ENCODE measurements at regions not wholly inside any gene's neighbourhood (a gene's known extent, or its start where the extent isn't known, plus 50 kb on each side); places are given as distances from the start of the nearest gene placed in this dataset.
"Not testable (repeated sequence)": the region's sequence is repeated elsewhere in the genome, so short reads cannot be mapped to it uniquely, and the experiment has no call there.

DNA sequence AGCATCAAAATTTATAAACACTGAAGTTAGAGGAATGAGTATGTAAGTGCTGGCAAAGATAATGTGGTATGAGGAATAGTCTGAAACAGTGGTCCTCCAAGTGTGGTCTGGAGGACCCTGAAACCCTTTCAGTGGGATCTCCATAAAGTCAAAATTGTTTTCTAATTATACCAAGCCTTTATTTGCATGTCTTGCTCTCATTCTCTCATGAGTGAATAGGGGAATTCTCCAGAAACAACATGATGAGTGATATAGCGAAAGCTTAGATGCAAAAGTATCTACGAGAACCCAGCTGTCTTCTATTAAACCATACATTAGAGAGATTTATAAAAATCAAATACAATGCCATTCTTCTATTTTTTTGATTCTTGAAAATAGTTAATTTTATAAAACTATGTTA lies 145.0 kb upstream of the RAG2 start:
- no peak for TF ChIP-seq CTCF (IDR thresholded peaks at IDR 0.05; ENCODE audit: borderline replicate concordance, control extremely low read depth, extremely low read depth, insufficient read depth, missing control alignments)
- in situ Hi-C loops (cut with MboI; ENCODE audit: low sequenced_read_pairs, unreplicated experiment): loop anchor here (5.0 to 25.0 kb wide), 2 partner anchors 36 to 181 kb away; partner anchors contain the start of gene RAG1
- peak; percentile 50 for DNase-seq (ENCODE audit: low spot score)

- no peak for DNase-seq (ENCODE audit: low spot score)
- in situ Hi-C loops (cut with MboI; ENCODE audit: low sequenced_read_pairs, unreplicated experiment): loop anchor here (5.0 to 25.0 kb wide), 2 partner anchors 34 to 179 kb away; partner anchors contain the start of gene RAG1
- no peak for TF ChIP-seq CTCF (IDR thresholded peaks at IDR 0.05; ENCODE audit: borderline replicate concordance, control extremely low read depth, extremely low read depth, insufficient read depth, missing control alignments)
Measured at GRCh38 chr11:36741515-36741914, 143.5 kb upstream of the RAG2 start.

DNA sequence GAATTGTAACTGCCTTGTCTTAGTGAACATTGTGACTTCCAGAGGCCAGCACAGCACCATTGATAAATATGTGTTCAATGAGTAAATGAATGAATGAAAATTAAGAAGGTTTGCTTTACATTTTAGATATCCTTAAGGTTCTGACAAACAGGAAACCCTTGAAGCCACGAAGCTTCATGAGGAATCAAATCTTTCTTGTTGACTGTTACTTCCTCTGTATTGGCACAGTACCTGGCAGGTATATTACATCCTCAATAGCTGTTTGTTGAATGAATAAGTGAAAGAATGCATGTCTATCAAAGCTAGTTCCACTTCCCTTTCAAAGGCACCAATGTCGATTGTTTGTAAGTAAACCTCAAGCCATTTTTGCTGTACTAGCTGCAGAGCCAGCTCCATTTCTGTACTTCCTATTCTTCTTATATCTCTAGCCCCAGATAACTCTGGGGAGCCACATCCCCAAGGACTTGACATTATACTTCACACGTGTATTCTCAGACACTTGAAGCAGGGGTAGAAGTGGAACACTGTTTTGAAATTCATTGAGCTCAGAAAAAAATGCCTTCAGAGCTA lies 140.3 kb upstream of the RAG2 start:
- in situ Hi-C loops (cut with MboI; ENCODE audit: low sequenced_read_pairs, unreplicated experiment): loop anchor here (25.0 kb wide), 1 partner anchor 176 kb away; the partner anchor contains the start of gene RAG1
- DNase-seq (ENCODE audit: low spot score): no peak
- no peak for TF ChIP-seq CTCF (IDR thresholded peaks at IDR 0.05; ENCODE audit: borderline replicate concordance, control extremely low read depth, extremely low read depth, insufficient read depth, missing control alignments)

- TF ChIP-seq CTCF (IDR thresholded peaks at IDR 0.05; ENCODE audit: borderline replicate concordance, control extremely low read depth, extremely low read depth, insufficient read depth, missing control alignments): no peak
- DNase-seq (ENCODE audit: low spot score): no peak
- in situ Hi-C loops (cut with MboI; ENCODE audit: low sequenced_read_pairs, unreplicated experiment): loop anchor here (25.0 kb wide), 1 partner anchor 174 kb away; the partner anchor contains the start of gene RAG1
Measured at GRCh38 chr11:36736103-36736502, 138.1 kb upstream of the RAG2 start.

DNA sequence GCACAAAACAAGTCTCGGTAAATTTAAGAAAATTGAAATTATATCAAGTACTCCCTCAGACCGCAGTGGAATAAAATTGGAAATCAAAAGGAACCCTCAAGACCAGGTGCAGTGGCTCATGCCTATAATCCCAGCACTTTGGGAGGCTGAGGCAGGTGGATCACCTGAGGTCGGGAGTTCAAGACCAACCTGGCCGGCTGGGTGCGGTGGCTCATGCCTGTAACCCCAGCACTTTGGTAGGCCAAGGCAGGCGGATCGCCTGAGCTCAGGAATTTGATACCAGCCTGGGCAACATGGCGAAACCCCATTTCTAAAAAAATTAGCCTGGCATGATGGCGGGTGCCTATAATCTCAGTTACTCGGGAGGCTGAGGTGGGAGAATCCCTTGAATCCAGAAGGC lies 135.7 kb upstream of the RAG2 start:
- in situ Hi-C loops (cut with MboI; ENCODE audit: low sequenced_read_pairs, unreplicated experiment): loop anchor here (25.0 kb wide), 1 partner anchor 171 kb away; the partner anchor contains the start of gene RAG1
- DNase-seq (ENCODE audit: low spot score): not testable (repeated sequence)

DNA sequence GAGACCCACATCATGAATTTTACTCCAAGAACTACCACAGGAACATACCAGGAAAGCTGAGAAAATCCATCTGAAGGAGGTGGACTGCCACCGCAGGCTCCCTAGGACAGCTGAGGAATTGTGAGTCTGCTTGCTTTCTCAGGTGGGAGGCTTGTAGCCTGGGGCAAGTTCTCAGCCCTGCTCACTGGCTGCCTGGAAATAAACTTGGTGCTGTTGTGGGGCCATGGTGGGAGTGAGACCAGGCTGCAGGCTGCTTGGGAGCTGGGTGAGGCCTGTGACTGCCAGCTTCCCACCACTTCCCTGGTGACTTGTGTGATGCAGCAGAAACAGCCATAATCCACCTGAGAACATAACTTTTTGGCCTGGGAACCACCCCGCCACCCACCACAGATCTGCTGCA lies 132.7 kb upstream of the RAG2 start:
- no peak for TF ChIP-seq CTCF (IDR thresholded peaks at IDR 0.05; ENCODE audit: borderline replicate concordance, control extremely low read depth, extremely low read depth, insufficient read depth, missing control alignments)

DNA sequence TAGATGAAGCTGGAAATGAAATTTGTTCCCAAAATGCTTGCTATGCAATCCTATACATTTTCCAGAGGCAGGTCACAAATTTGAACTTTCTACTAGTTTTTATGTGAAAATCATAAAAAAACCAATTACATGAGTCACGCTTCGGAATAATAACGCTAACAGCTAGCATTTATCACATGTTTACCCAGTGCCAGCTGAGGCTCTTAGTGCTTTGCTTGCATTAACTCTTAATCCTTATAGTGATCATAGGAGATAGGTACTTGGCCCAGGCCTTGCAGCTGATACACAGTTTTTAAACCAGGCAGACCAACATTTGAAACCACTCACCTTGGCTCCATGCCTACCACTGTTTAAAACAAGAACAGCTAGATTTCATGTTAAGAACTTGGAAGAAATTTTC lies 131.8 kb upstream of the RAG2 start:
- in situ Hi-C loops (cut with MboI; ENCODE audit: low sequenced_read_pairs, unreplicated experiment): loop anchor here (25.0 kb wide), 1 partner anchor 168 kb away; the partner anchor contains the start of gene RAG1
- no peak for DNase-seq (ENCODE audit: low spot score)
- no peak for TF ChIP-seq CTCF (IDR thresholded peaks at IDR 0.05; ENCODE audit: borderline replicate concordance, control extremely low read depth, extremely low read depth, insufficient read depth, missing control alignments)

More for the DNA sequence above, 132.7 kb upstream of the RAG2 start:
- in situ Hi-C loops (cut with MboI; ENCODE audit: low sequenced_read_pairs, unreplicated experiment): loop anchor here (25.0 kb wide), 1 partner anchor 168 kb away; the partner anchor contains the start of gene RAG1
- no peak for DNase-seq (ENCODE audit: low spot score)

Data from GM13976 (cell line).